IPS-NIHi11 (cell line): ENCODE measurements at regions not wholly inside any gene's neighbourhood (a gene's known extent, or its start where the extent isn't known, plus 50 kb on each side); places are given as distances from the start of the nearest gene placed in this dataset.
"Not testable (repeated sequence)": the region's sequence is repeated elsewhere in the genome, so short reads cannot be mapped to it uniquely, and the experiment has no call there.

Source experiments
- DNase-seq: peaks from one replicate; pipeline ENCODE4 v3.0.0; 2012; ENCODE audit warnings: mixed read lengths, low spot score

GRCh38 chr1:238753252-238753651 lies 633.1 kb upstream of the CHRM3 start:
- DNase-seq: peak; percentile 28

GRCh38 chr1:238752327-238752726 lies 634.0 kb upstream of the CHRM3 start:
- no peak for DNase-seq

GRCh38 chr1:238745069-238745468 lies 641.3 kb upstream of the CHRM3 start:
- no peak for DNase-seq

- DNase-seq: no peak
Measured at GRCh38 chr1:238738892-238739291, 647.5 kb upstream of the CHRM3 start.

- DNase-seq: no peak
Measured at GRCh38 chr1:238727670-238728069, 658.7 kb upstream of the CHRM3 start.

- no peak for DNase-seq
Measured at GRCh38 chr1:238722812-238723211, 663.6 kb upstream of the CHRM3 start.

GRCh38 chr1:238710697-238711096 lies 675.7 kb upstream of the CHRM3 start:
- DNase-seq: peak; percentile 30

- DNase-seq: no peak
Measured at GRCh38 chr1:238701024-238701423, 685.3 kb upstream of the CHRM3 start.

- DNase-seq: no peak
Measured at GRCh38 chr1:238690415-238690814, 696.0 kb upstream of the CHRM3 start.

GRCh38 chr1:238684576-238684975 lies 701.8 kb upstream of the CHRM3 start:
- not testable (repeated sequence) for DNase-seq

- no peak for DNase-seq
Measured at GRCh38 chr1:238681451-238681850, 704.9 kb upstream of the CHRM3 start.

- DNase-seq: no peak
Measured at GRCh38 chr1:238681021-238681420, 705.3 kb upstream of the CHRM3 start.

- no peak for DNase-seq
Measured at GRCh38 chr1:238677567-238677966, 708.8 kb upstream of the CHRM3 start.

GRCh38 chr1:238675221-238675620 lies 711.1 kb upstream of the CHRM3 start:
- DNase-seq: no peak

GRCh38 chr1:238674316-238674715 lies 712.1 kb upstream of the CHRM3 start:
- DNase-seq: no peak

GRCh38 chr1:238673561-238673960 lies 712.8 kb upstream of the CHRM3 start:
- no peak for DNase-seq

GRCh38 chr1:238672806-238673205 lies 713.6 kb upstream of the CHRM3 start:
- DNase-seq: no peak

GRCh38 chr1:238672262-238672661 lies 714.1 kb upstream of the CHRM3 start:
- peak; percentile 22 for DNase-seq

GRCh38 chr1:238664139-238664538 lies 722.2 kb upstream of the CHRM3 start:
- no peak for DNase-seq

GRCh38 chr1:238660849-238661248 lies 725.5 kb upstream of the CHRM3 start:
- DNase-seq: no peak

- no peak for DNase-seq
Measured at GRCh38 chr1:238658763-238659162, 727.6 kb upstream of the CHRM3 start.

GRCh38 chr1:238653693-238654321 lies 732.6 kb upstream of the CHRM3 start:
- DNase-seq: no peak

- no peak for DNase-seq
Measured at GRCh38 chr1:238652346-238652968, 733.9 kb upstream of the CHRM3 start.

GRCh38 chr1:238649200-238649599 lies 737.2 kb upstream of the CHRM3 start:
- DNase-seq: no peak
